ENCODE measurements at regions not wholly inside any gene's neighbourhood (a gene's known extent, or its start where the extent isn't known, plus 50 kb on each side); places are given as distances from the start of the nearest gene placed in this dataset.

- H4K20me1 ChIP-seq (ENCODE audit: insufficient read depth, low read length): no peaks in the 10 kb centered on the region
- no TSS peak for BruUV-seq (replicated peaks)
- ChIA-PET CTCF (ENCODE audit: unreplicated experiment) (no interaction called here), POLR2A (no interaction called here)
- H3K4me2 ChIP-seq (ENCODE audit: low read length): no peak overlapping the region
- H3K79me2 ChIP-seq (ENCODE audit: insufficient read depth, low read depth, low read length): no peaks in the 10 kb centered on the region
- H3K4me1 ChIP-seq (ENCODE audit: insufficient read depth, low read length, poor library complexity, severe bottlenecking): no peaks in the 10 kb centered on the region
- intact Hi-C loops (cut with micrococcal nuclease; ENCODE audit: unreplicated experiment): no loop called here
- no peak overlapping the region for H3K4me3 ChIP-seq (ENCODE audit: low read depth, low read length, poor library complexity, severe bottlenecking)
- H3K9me2 ChIP-seq (ENCODE audit: insufficient read depth, low read length): no peaks in the 10 kb centered on the region; the same call in 1 of the 2 replicates
- no peaks in the 10 kb centered on the region for H3K36me3 ChIP-seq (ENCODE audit: insufficient read depth, low read length)
- TF ChIP-seq, protein P1, sequence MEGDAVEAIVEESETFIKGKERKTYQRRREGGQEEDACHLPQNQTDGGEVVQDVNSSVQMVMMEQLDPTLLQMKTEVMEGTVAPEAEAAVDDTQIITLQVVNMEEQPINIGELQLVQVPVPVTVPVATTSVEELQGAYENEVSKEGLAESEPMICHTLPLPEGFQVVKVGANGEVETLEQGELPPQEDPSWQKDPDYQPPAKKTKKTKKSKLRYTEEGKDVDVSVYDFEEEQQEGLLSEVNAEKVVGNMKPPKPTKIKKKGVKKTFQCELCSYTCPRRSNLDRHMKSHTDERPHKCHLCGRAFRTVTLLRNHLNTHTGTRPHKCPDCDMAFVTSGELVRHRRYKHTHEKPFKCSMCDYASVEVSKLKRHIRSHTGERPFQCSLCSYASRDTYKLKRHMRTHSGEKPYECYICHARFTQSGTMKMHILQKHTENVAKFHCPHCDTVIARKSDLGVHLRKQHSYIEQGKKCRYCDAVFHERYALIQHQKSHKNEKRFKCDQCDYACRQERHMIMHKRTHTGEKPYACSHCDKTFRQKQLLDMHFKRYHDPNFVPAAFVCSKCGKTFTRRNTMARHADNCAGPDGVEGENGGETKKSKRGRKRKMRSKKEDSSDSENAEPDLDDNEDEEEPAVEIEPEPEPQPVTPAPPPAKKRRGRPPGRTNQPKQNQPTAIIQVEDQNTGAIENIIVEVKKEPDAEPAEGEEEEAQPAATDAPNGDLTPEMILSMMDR (conservative IDR thresholded peaks at IDR 0.05; ENCODE audit: low read length): no peak
- no peak for TF ChIP-seq EZH2phosphoT487 (IDR thresholded peaks at IDR 0.05; ENCODE audit: borderline replicate concordance, low read depth, low read length)
- H3K27ac ChIP-seq (ENCODE audit: low read depth, low read length, poor library complexity, severe bottlenecking): no peak overlapping the region
- H2AFZ ChIP-seq (ENCODE audit: low read length): no peak overlapping the region
- DNase-seq (ENCODE audit: low spot score): no peak
- H3K9me3 ChIP-seq (ENCODE audit: low read length): no peaks in the 10 kb centered on the region
Measured at GRCh38 chr16:7919782-7920181, 587.1 kb downstream of the RBFOX1 start.

DNA sequence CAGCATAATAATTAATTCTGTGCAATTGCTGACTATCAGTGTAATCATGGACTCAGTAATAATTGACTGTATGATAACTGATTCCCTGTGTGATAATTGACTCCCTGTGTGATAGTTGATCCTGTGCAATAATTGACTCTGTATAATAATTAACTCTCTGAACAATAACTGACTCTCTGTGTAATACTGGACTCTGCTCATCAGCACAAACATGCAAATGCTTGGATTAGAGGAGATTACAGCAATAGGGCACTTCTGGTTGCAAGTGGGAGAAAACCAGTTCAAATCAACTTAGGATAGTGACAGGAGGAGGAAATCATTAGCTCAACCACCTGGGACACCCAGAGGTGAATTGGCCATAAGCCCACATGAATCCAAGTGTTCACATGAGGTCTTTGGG lies 582.1 kb downstream of the RBFOX1 start:
- Histone ChIP-seq H2AFZ (ENCODE audit: low read length) (no peak overlapping the region), H3K9me3 (ENCODE audit: low read length) (no peaks in the 10 kb centered on the region), H3K79me2 (ENCODE audit: insufficient read depth, low read depth, low read length) (no peaks in the 10 kb centered on the region), H3K4me3 (ENCODE audit: low read depth, low read length, poor library complexity, severe bottlenecking) (no peak overlapping the region), H3K27ac (ENCODE audit: low read depth, low read length, poor library complexity, severe bottlenecking) (no peak overlapping the region), H3K4me2 (ENCODE audit: low read length) (no peak overlapping the region), H3K9me2 (ENCODE audit: insufficient read depth, low read length) (no peaks in the 10 kb centered on the region; the same call in 1 of the 2 replicates), H4K20me1 (ENCODE audit: insufficient read depth, low read length) (no peaks in the 10 kb centered on the region), H3K4me1 (ENCODE audit: insufficient read depth, low read length, poor library complexity, severe bottlenecking) (no peaks in the 10 kb centered on the region), H3K36me3 (ENCODE audit: insufficient read depth, low read length) (no peaks in the 10 kb centered on the region)
- no peak for TF ChIP-seq EZH2phosphoT487 (IDR thresholded peaks at IDR 0.05; ENCODE audit: borderline replicate concordance, low read depth, low read length)
- TF ChIP-seq, protein P1 (conservative IDR thresholded peaks at IDR 0.05; ENCODE audit: low read length): no peak
- ChIA-PET POLR2A (no interaction called here), CTCF (ENCODE audit: unreplicated experiment) (no interaction called here)
- intact Hi-C loops (cut with micrococcal nuclease; ENCODE audit: unreplicated experiment): no loop called here
- no peak for DNase-seq (ENCODE audit: low spot score)
- no TSS peak for BruUV-seq (replicated peaks)

GRCh38 chr16:7912132-7912531 lies 579.5 kb downstream of the RBFOX1 start:
- ChIA-PET POLR2A (no interaction called here), CTCF (ENCODE audit: unreplicated experiment) (no interaction called here)
- no peaks in the 10 kb centered on the region for H3K79me2 ChIP-seq (ENCODE audit: insufficient read depth, low read depth, low read length)
- H3K4me2 ChIP-seq (ENCODE audit: low read length): no peak overlapping the region
- H3K36me3 ChIP-seq (ENCODE audit: insufficient read depth, low read length): no peaks in the 10 kb centered on the region
- no peak overlapping the region for H3K27ac ChIP-seq (ENCODE audit: low read depth, low read length, poor library complexity, severe bottlenecking)
- no peak overlapping the region for H2AFZ ChIP-seq (ENCODE audit: low read length)
- H4K20me1 ChIP-seq (ENCODE audit: insufficient read depth, low read length): no peaks in the 10 kb centered on the region
- no peaks in the 10 kb centered on the region for H3K4me1 ChIP-seq (ENCODE audit: insufficient read depth, low read length, poor library complexity, severe bottlenecking)
- no peaks in the 10 kb centered on the region for H3K9me3 ChIP-seq (ENCODE audit: low read length)
- no peaks in the 10 kb centered on the region; the same call in 1 of the 2 replicates for H3K9me2 ChIP-seq (ENCODE audit: insufficient read depth, low read length)
- intact Hi-C loops (cut with micrococcal nuclease; ENCODE audit: unreplicated experiment): no loop called here
- no peak for DNase-seq (ENCODE audit: low spot score)
- H3K4me3 ChIP-seq (ENCODE audit: low read depth, low read length, poor library complexity, severe bottlenecking): no peak overlapping the region
- BruUV-seq (replicated peaks): no TSS peak
- TF ChIP-seq EZH2phosphoT487 (IDR thresholded peaks at IDR 0.05; ENCODE audit: borderline replicate concordance, low read depth, low read length): no peak
- TF ChIP-seq, protein P1 (conservative IDR thresholded peaks at IDR 0.05; ENCODE audit: low read length): no peak

Measured in OCI-LY7 (cell line).